Smooth muscle cell (in vitro differentiated cells): ENCODE measurements at regions not wholly inside any gene's neighbourhood (a gene's known extent, or its start where the extent isn't known, plus 50 kb on each side); places are given as distances from the start of the nearest gene placed in this dataset.
"Not testable (repeated sequence)": the region's sequence is repeated elsewhere in the genome, so short reads cannot be mapped to it uniquely, and the experiment has no call there.

Experiments used
- DNase-seq: peaks from one replicate; lab custom pipeline; 2025; ENCODE audit not compliant: unreplicated experiment; lab: John Stamatoyannopoulos, UW
- H2AFZ ChIP-seq: fragments of 200-600 bp; sonication (generic); 2 replicates; pipeline ENCODE4 v1.6.0; 2016; ENCODE audit warnings: antibody characterized with exemption, low read depth, mild to moderate bottlenecking
- H3F3A ChIP-seq: fragments of 200-600 bp; sonication (generic); 2 replicates; pipeline ENCODE4 v1.6.0; 2017; ENCODE audit warnings: antibody characterized with exemption, low read depth
- H3K27ac ChIP-seq: fragments of 200-600 bp; sonication (generic); 2 replicates; pipeline ENCODE4 v1.5.1; 2016; ENCODE audit warnings: low read depth, mild to moderate bottlenecking
- H3K27me3 ChIP-seq: fragments of 200-600 bp; sonication (generic); 2 replicates; pipeline ENCODE4 v1.6.1; 2016; ENCODE audit warnings: low read depth, mild to moderate bottlenecking
- H3K36me3 ChIP-seq: fragments of 200-600 bp; sonication (generic); 2 replicates; pipeline ENCODE4 v1.5.1; 2016; ENCODE audit warnings: low read depth
- H3K4me1 ChIP-seq: fragments of 200-600 bp; sonication (generic); 2 replicates; pipeline ENCODE4 v1.5.1; 2016; ENCODE audit warnings: low read depth
- H3K4me2 ChIP-seq: fragments of 200-600 bp; sonication (generic); 2 replicates; pipeline ENCODE4 v1.6.0; 2016; ENCODE audit warnings: mild to moderate bottlenecking
- H3K4me3 ChIP-seq: fragments of 200-600 bp; sonication (generic); 2 replicates; pipeline ENCODE4 v1.5.1; 2016; ENCODE audit warnings: mild to moderate bottlenecking
- H3K79me2 ChIP-seq: fragments of 200-600 bp; sonication (generic); 2 replicates; pipeline ENCODE4 v1.6.0; 2016; ENCODE audit warnings: low read depth, mild to moderate bottlenecking
- H3K9ac ChIP-seq: fragments of 200-600 bp; sonication (generic); 2 replicates; pipeline ENCODE4 v1.6.0; 2016; ENCODE audit warnings: low read depth
- H3K9me3 ChIP-seq: fragments of 200-600 bp; sonication (generic); replicated peaks from 2 replicates; pipeline ENCODE4 v1.5.1; 2016; ENCODE audit warnings: low read depth
- H4K20me1 ChIP-seq: fragments of 200-600 bp; sonication (generic); 2 replicates; pipeline ENCODE4 v1.6.0; 2016; ENCODE audit warnings: low read depth
- WGBS: methylation state at CpG from one replicate; pipeline ENCODE4 v1.1.7; 2016; ENCODE audit warnings: low lambda C conversion rate; 5-methylcytosine and 5-hydroxymethylcytosine counted together
- TF ChIP-seq, protein P1 (sequence below): fragments of 200-600 bp; sonication (generic); IDR thresholded peaks from 2 replicates; pipeline ENCODE4 v1.5.1; 2017; ENCODE audit warnings: borderline replicate concordance, mild to moderate bottlenecking, antibody characterized with exemption; ENCODE audit not compliant: insufficient read depth, poor library complexity, severe bottlenecking

DNA sequence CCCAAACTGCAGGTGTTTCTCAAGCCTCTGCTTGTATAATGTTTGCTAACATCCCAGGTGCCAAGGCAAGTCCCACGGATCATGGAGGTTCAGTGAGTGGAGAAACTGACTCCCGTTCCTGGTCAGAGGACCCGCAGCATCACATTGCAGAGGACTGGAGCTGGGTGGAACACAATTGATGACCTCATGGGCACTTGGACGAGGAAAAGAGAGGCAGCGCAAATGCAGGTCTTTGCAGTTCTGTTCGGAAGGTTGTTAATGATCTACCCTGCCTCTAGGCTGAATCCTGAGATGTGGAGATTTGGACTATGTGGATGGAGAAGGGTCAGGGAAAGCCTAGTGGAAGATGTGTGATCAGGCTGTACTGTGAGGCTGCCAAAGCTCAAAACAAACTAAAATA is 192.9 kb downstream of the DUSP10 start:
- TF ChIP-seq, protein P1, sequence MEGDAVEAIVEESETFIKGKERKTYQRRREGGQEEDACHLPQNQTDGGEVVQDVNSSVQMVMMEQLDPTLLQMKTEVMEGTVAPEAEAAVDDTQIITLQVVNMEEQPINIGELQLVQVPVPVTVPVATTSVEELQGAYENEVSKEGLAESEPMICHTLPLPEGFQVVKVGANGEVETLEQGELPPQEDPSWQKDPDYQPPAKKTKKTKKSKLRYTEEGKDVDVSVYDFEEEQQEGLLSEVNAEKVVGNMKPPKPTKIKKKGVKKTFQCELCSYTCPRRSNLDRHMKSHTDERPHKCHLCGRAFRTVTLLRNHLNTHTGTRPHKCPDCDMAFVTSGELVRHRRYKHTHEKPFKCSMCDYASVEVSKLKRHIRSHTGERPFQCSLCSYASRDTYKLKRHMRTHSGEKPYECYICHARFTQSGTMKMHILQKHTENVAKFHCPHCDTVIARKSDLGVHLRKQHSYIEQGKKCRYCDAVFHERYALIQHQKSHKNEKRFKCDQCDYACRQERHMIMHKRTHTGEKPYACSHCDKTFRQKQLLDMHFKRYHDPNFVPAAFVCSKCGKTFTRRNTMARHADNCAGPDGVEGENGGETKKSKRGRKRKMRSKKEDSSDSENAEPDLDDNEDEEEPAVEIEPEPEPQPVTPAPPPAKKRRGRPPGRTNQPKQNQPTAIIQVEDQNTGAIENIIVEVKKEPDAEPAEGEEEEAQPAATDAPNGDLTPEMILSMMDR: no peak

DNA sequence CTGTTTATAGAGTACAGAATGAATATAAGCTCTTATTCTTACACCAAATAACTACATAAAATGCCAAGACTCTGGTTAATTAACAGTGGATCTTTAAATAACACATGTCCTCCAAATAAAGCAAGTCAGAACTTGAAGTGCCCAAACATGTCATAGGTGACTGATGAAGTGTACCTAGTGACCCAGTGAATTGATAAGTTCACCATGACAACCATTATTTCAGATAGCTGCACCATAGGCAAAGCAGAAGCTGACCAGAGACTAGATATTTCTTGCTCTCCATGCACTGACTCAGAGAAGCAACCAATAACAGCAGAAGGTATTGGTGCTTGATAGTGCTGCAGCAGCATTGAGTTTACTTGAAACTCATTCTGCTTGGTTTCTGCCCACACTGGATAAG is 192.1 kb downstream of the DUSP10 start:
- Histone ChIP-seq H3F3A (no peaks in the 10 kb centered on the region), H3K27ac (no peak overlapping the region), H3K9ac (no peak overlapping the region), H3K4me1 (no peaks in the 10 kb centered on the region), H3K36me3 (no peaks in the 10 kb centered on the region), H3K27me3 (no peaks in the 10 kb centered on the region), H3K9me3 (no peaks in the 10 kb centered on the region), H2AFZ (no peak overlapping the region), H3K79me2 (no peaks in the 10 kb centered on the region), H3K4me2 (no peak overlapping the region), H4K20me1 (no peaks in the 10 kb centered on the region), H3K4me3 (no peak overlapping the region)
- TF ChIP-seq, protein P1: no peak
- no peak for DNase-seq

More for the DNA sequence above, 192.9 kb downstream of the DUSP10 start:
- Histone ChIP-seq H3K9ac (no peak overlapping the region), H3K4me2 (no peak overlapping the region), H3K4me3 (no peak overlapping the region), H2AFZ (no peak overlapping the region), H4K20me1 (no peaks in the 10 kb centered on the region), H3K27ac (no peak overlapping the region), H3K9me3 (no peaks in the 10 kb centered on the region), H3K79me2 (no peaks in the 10 kb centered on the region), H3K36me3 (no peaks in the 10 kb centered on the region), H3F3A (no peaks in the 10 kb centered on the region), H3K4me1 (no peaks in the 10 kb centered on the region), H3K27me3 (no peaks in the 10 kb centered on the region)
- WGBS: 90% methylated on average over 6 of the region's 6 CpGs
- DNase-seq: no peak

DNA sequence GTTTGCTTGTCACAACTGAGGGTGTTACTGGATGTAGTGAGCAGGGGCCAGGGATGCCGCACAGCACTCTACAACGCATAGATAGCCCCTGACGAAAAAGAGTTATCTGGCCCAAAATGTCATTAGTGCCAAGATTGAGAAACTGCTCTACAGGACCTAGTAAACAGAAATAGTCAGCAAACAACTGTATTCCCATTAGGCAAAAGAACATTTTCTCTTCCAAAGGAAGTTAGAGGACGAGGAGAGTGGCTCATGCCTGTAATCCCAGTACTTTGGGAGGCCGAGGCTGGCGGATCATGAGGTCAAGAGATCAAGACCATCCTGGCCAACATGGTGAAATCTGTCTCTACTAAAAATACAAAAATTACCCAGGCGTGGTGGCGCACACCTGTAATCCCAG is 189.1 kb downstream of the DUSP10 start:
- not testable (repeated sequence) for H3K4me3 ChIP-seq, H3K27ac ChIP-seq, H3K9me3 ChIP-seq, H3K9ac ChIP-seq, H2AFZ ChIP-seq, H3K4me1 ChIP-seq, H3K36me3 ChIP-seq, DNase-seq, H3K27me3 ChIP-seq, H3K79me2 ChIP-seq, H4K20me1 ChIP-seq, H3K4me2 ChIP-seq, H3F3A ChIP-seq
- 97% methylated on average over 8 of the region's 8 CpGs for WGBS

DNA sequence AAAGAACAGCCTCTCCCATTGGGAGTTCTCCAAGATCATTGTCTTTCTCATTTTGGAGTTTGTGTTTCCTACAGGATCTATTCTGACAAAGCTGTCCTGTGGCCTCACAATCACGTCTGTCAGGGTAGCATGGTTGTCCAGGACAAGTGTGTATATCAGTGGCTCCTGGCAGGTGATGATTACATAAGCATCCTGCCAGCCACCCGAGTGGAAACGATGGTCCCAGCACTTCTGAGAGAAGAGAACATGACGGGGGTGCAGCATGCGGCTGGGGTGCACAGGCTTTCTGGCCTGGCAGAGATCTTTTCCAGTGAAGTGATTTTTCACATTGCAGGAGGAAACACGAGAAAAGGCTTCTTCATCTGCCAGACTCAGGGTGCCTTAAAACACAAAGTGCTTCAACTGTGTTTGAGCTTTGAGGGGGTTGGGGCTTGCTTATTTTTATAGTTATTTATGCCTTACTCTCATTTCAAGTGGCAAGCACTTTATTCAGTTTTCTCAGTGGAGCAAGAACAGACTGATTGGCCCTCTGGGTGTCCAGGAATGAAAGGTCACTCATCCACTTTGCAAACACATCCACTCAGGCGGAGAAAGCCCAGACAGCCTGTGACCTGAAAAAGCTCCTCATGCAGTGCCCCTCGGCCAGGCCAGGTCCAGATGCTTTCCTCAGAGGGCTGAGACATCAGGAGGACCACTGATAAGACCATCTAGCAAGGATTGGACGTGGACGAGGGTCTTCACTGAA is 186.0 kb downstream of the DUSP10 start:
- Histone ChIP-seq H4K20me1 (no peaks in the 10 kb centered on the region), H3K36me3 (no peaks in the 10 kb centered on the region), H3K79me2 (no peaks in the 10 kb centered on the region), H3K27ac (no peak overlapping the region), H3K9me3 (no peaks in the 10 kb centered on the region), H3K4me3 (no peak overlapping the region), H3K9ac (no peak overlapping the region), H2AFZ (no peak overlapping the region), H3K27me3 (no peaks in the 10 kb centered on the region), H3K4me2 (no peak overlapping the region), H3K4me1 (no peaks in the 10 kb centered on the region), H3F3A (peaks cover 6% of the 10 kb centered on the region)
- WGBS: 92% methylated on average over 10 of the region's 10 CpGs
- DNase-seq: no peak
- TF ChIP-seq, protein P1: no peak
